ENCODE measurements at regions not wholly inside any gene's neighbourhood (a gene's known extent, or its start where the extent isn't known, plus 50 kb on each side); places are given as distances from the start of the nearest gene placed in this dataset.

DNA sequence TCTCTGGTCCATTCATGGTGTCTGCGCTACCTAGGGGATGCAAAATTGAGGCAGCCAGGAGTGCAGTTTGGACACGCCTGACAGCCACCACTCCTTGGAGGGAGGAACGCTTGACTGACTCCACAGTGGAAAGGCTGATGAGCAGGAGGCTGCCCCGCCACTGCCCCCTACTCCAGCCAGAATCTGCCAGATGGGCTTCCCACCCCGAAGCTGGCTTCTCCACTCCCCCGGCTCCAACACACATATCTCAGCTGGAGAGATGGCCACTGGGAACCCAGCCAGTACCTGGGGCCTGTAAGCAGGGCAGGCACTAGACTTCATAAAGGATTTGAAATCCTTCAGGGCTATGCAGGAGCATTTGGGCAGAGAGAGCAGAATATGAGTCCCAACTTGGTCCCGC is 51.4 kb upstream of the BLCAP start:
- no peak for TF ChIP-seq POLR2AphosphoS5 (IDR thresholded peaks at IDR 0.05; ENCODE audit: low read depth, low read length)
- no peak for TF ChIP-seq TAF1 (IDR thresholded peaks at IDR 0.05; ENCODE audit: borderline replicate concordance, low read depth, low read length)
- no peak for TF ChIP-seq POLR2A (IDR thresholded peaks at IDR 0.05; ENCODE audit: low read depth, low read length)
